ENCODE measurements at regions not wholly inside any gene's neighbourhood (a gene's known extent, or its start where the extent isn't known, plus 50 kb on each side); places are given as distances from the start of the nearest gene placed in this dataset.

GRCh38 chr3:127448161-127448561 lies 142.4 kb downstream of the TPRA1 start:
- no peak overlapping the region for H3K4me2 ChIP-seq
- ChIA-PET CTCF (interaction anchor here (0.8 to 3.5 kb wide), 3 partner anchors 7 to 446 kb away, joined by 3 to 15 read pairs (median 8); no protein-coding TSS in a partner anchor), POLR2A (no interaction called here)
- DNase-seq: peak; percentile 52
- no peaks in the 10 kb centered on the region for H3K27me3 ChIP-seq (ENCODE audit: insufficient read depth)
- H2AFZ ChIP-seq (ENCODE audit: low read depth): no peak overlapping the region
- WGBS (ENCODE audit: low lambda C conversion rate): 32% methylated on average over 3 of the region's 3 CpGs
- H3K9ac ChIP-seq: no peak overlapping the region
- H3K79me2 ChIP-seq (ENCODE audit: insufficient read depth): no peaks in the 10 kb centered on the region
- no peak overlapping the region for H3K27ac ChIP-seq (ENCODE audit: low read depth in 2 of 2, low read length in 1 of 2)
- H3K9me2 ChIP-seq: no peaks in the 10 kb centered on the region
- no peaks in the 10 kb centered on the region for H3F3A ChIP-seq (replicated peaks; ENCODE audit: insufficient read depth)
- no peaks in the 10 kb centered on the region for H3K9me3 ChIP-seq
- H3K36me3 ChIP-seq (replicated peaks in 1 of 2; ENCODE audit: control insufficient read depth in 1 of 2, insufficient read depth in 2 of 2, low read length in 1 of 2): no peaks in the 10 kb centered on the region
- H4K20me1 ChIP-seq (ENCODE audit: insufficient read depth): no peaks in the 10 kb centered on the region
- H3K4me1 ChIP-seq (ENCODE audit: control insufficient read depth in 1 of 2, insufficient read depth in 2 of 2, low read depth in 1 of 2, low read length in 1 of 2): peaks cover 0 to 11% of the 10 kb centered on the region in 2 experiments; a peak in 1 of 4 replicates
- H3K4me3 ChIP-seq (ENCODE audit: low read depth in 2 of 2, low read length in 1 of 2): no peak overlapping the region
- TF ChIP-seq FOSL2 (IDR thresholded peaks at IDR 0.05; ENCODE audit: borderline replicate concordance, low read depth): no peak
- TF ChIP-seq TAF1 (IDR thresholded peaks at IDR 0.05; ENCODE audit: borderline replicate concordance, low read depth, low read length): no peak
- TF ChIP-seq MXI1 (IDR thresholded peaks at IDR 0.05; ENCODE audit: low read depth, low read length): no peak
- no peak for TF ChIP-seq CTCF (IDR thresholded peaks at IDR 0.05)
- no peak for TF ChIP-seq USF2 (IDR thresholded peaks at IDR 0.05; ENCODE audit: borderline replicate concordance, low read depth, low read length)
- no peak for TF ChIP-seq MEF2A (IDR thresholded peaks at IDR 0.05; ENCODE audit: borderline replicate concordance, low read depth)
- no peak for TF ChIP-seq PBX3 (IDR thresholded peaks at IDR 0.05)
- no peak for TF ChIP-seq REST (IDR thresholded peaks at IDR 0.05; ENCODE audit: low read depth, low read length)
- no peak for TF ChIP-seq RXRA (IDR thresholded peaks at IDR 0.05; ENCODE audit: borderline replicate concordance, low read depth)
- TF ChIP-seq SMC3 (IDR thresholded peaks at IDR 0.05; ENCODE audit: low read depth, low read length): peak; percentile 5; the same call in 1 of the 2 replicates
- TF ChIP-seq NRF1 (IDR thresholded peaks at IDR 0.05; ENCODE audit: low read depth, low read length): no peak
- TF ChIP-seq CHD2 (IDR thresholded peaks at IDR 0.05; ENCODE audit: low read length, partially characterized antibody): no peak
- no peak for TF ChIP-seq FOXM1 (IDR thresholded peaks at IDR 0.05; ENCODE audit: low read depth)
- no peak for TF ChIP-seq GABPA (IDR thresholded peaks at IDR 0.05; ENCODE audit: low read depth)
- TF ChIP-seq ELF1 (IDR thresholded peaks at IDR 0.05): no peak
- no peak for TF ChIP-seq ZBTB33 (IDR thresholded peaks at IDR 0.05; ENCODE audit: borderline replicate concordance, low read depth)
- no peak for TF ChIP-seq SIN3A (IDR thresholded peaks at IDR 0.05; ENCODE audit: borderline replicate concordance, low read depth, low read length)
- peak; percentile 39; the same call in 1 of the 2 replicates for TF ChIP-seq USF1 (IDR thresholded peaks at IDR 0.05; ENCODE audit: borderline replicate concordance, low read depth)
- TF ChIP-seq EP300 (IDR thresholded peaks at IDR 0.05; ENCODE audit: borderline replicate concordance in 1 of 2, low read depth in 1 of 2, low read length in 1 of 2): no peak
- no peak for TF ChIP-seq GATA2 (CRISPR knock-in tag; IDR thresholded peaks at IDR 0.05)
- no peak for TF ChIP-seq TEAD4 (IDR thresholded peaks at IDR 0.05; ENCODE audit: borderline replicate concordance, insufficient read depth)
- TF ChIP-seq NFIC (IDR thresholded peaks at IDR 0.05; ENCODE audit: borderline replicate concordance): no peak
- no peak for TF ChIP-seq MAX (IDR thresholded peaks at IDR 0.05; ENCODE audit: low read depth)
- no peak for TF ChIP-seq FOXJ3 (CRISPR knock-in tag; IDR thresholded peaks at IDR 0.05)

All from SK-N-SH (cell line).